ENCODE measurements at regions not wholly inside any gene's neighbourhood (a gene's known extent, or its start where the extent isn't known, plus 50 kb on each side); places are given as distances from the start of the nearest gene placed in this dataset.
A peak's percentile ranks its signal among the peaks of the same experiment; 100 is the strongest.

- H3K79me2 ChIP-seq (ENCODE audit: control insufficient read depth, insufficient read depth, low read length), result no peaks in the 10 kb centered on the region
- no peak overlapping the region for H3K9ac ChIP-seq (ENCODE audit: insufficient read depth, low read length)
- H3K9me3 ChIP-seq (ENCODE audit: control insufficient read depth, insufficient read depth, low read depth, low read length), result no peaks in the 10 kb centered on the region
- peaks cover 7% of the 10 kb centered on the region for H3K4me1 ChIP-seq (ENCODE audit: control insufficient read depth, extremely low read depth, insufficient read depth, low read length)
- DNase-seq (ENCODE audit: low read depth in 2 of 2), result no peak
- no peaks in the 10 kb centered on the region for H3K27me3 ChIP-seq (ENCODE audit: control insufficient read depth, insufficient read depth, low read length)
- H3K4me3 ChIP-seq (replicated peaks in 1 of 4; ENCODE audit: control extremely low read depth in 1 of 4, insufficient read depth in 1 of 4, low read depth in 3 of 4, low read length in 4 of 4), result no peak overlapping the region
- H4K20me1 ChIP-seq (ENCODE audit: control insufficient read depth, extremely low read depth, insufficient read depth, low read length), result no peaks in the 10 kb centered on the region
- no peak overlapping the region for H3K27ac ChIP-seq (ENCODE audit: insufficient read depth, low read length)
- H3K36me3 ChIP-seq (ENCODE audit: control insufficient read depth, insufficient read depth, low read length), result no peaks in the 10 kb centered on the region
- no peak overlapping the region for H2AFZ ChIP-seq (ENCODE audit: low read length)
- TF ChIP-seq EZH2 (IDR thresholded peaks at IDR 0.05; ENCODE audit: low read length, missing control alignments) (no peak), CTCF (conservative IDR thresholded peaks at IDR 0.05 in 1 of 2, IDR thresholded peaks at IDR 0.05 in 1 of 2; ENCODE audit: low read depth in 1 of 2, low read length in 2 of 2) (no peak)
- no peak overlapping the region for H3K4me2 ChIP-seq (ENCODE audit: extremely low read depth, insufficient read depth, low read length)
Measured at GRCh38 chr3:86797946-86798345, 193.0 kb downstream of the VGLL3 start.

GRCh38 chr3:86794361-86795065 lies 196.4 kb downstream of the VGLL3 start:
- Histone ChIP-seq H3K4me2 (ENCODE audit: extremely low read depth, insufficient read depth, low read length) (peak overlapping the region; percentile 82), H2AFZ (ENCODE audit: low read length) (no peak overlapping the region), H3K79me2 (ENCODE audit: control insufficient read depth, insufficient read depth, low read length) (no peaks in the 10 kb centered on the region), H3K36me3 (ENCODE audit: control insufficient read depth, insufficient read depth, low read length) (no peaks in the 10 kb centered on the region), H3K9ac (ENCODE audit: insufficient read depth, low read length) (peak overlapping the region; percentile 57), H3K27ac (ENCODE audit: insufficient read depth, low read length) (peak overlapping the region; percentile 85), H3K4me1 (ENCODE audit: control insufficient read depth, extremely low read depth, insufficient read depth, low read length) (peaks cover 7% of the 10 kb centered on the region), H3K27me3 (ENCODE audit: control insufficient read depth, insufficient read depth, low read length) (no peaks in the 10 kb centered on the region), H3K4me3 (replicated peaks in 1 of 4; ENCODE audit: control extremely low read depth in 1 of 4, insufficient read depth in 1 of 4, low read depth in 3 of 4, low read length in 4 of 4) (peak overlapping the region in 3 of 4 experiments; percentile 6 to 48 (median 32)), H3K9me3 (ENCODE audit: control insufficient read depth, insufficient read depth, low read depth, low read length) (no peaks in the 10 kb centered on the region), H4K20me1 (ENCODE audit: control insufficient read depth, extremely low read depth, insufficient read depth, low read length) (no peaks in the 10 kb centered on the region)
- TF ChIP-seq EZH2 (IDR thresholded peaks at IDR 0.05; ENCODE audit: low read length, missing control alignments), result no peak
- DNase-seq (ENCODE audit: low read depth in 2 of 2), result peak; percentile 40 to 81

- DNase-seq (ENCODE audit: low read depth in 2 of 2), result peak; percentile 98
- Histone ChIP-seq H3K4me1 (ENCODE audit: control insufficient read depth, extremely low read depth, insufficient read depth, low read length) (peaks cover 7% of the 10 kb centered on the region), H3K27ac (ENCODE audit: insufficient read depth, low read length) (peak overlapping the region; percentile 85), H3K4me3 (replicated peaks in 1 of 4; ENCODE audit: control extremely low read depth in 1 of 4, insufficient read depth in 1 of 4, low read depth in 3 of 4, low read length in 4 of 4) (peak overlapping the region in 1 of 4 experiments; percentile 32), H3K9me3 (ENCODE audit: control insufficient read depth, insufficient read depth, low read depth, low read length) (no peaks in the 10 kb centered on the region), H3K36me3 (ENCODE audit: control insufficient read depth, insufficient read depth, low read length) (no peaks in the 10 kb centered on the region), H3K9ac (ENCODE audit: insufficient read depth, low read length) (no peak overlapping the region), H2AFZ (ENCODE audit: low read length) (no peak overlapping the region), H3K79me2 (ENCODE audit: control insufficient read depth, insufficient read depth, low read length) (no peaks in the 10 kb centered on the region), H3K27me3 (ENCODE audit: control insufficient read depth, insufficient read depth, low read length) (no peaks in the 10 kb centered on the region), H4K20me1 (ENCODE audit: control insufficient read depth, extremely low read depth, insufficient read depth, low read length) (no peaks in the 10 kb centered on the region), H3K4me2 (ENCODE audit: extremely low read depth, insufficient read depth, low read length) (peak overlapping the region; percentile 82)
- TF ChIP-seq EZH2 (IDR thresholded peaks at IDR 0.05; ENCODE audit: low read length, missing control alignments), result no peak
Measured at GRCh38 chr3:86793786-86794185, 197.2 kb downstream of the VGLL3 start.

GRCh38 chr3:86792316-86792715 lies 198.6 kb downstream of the VGLL3 start:
- Histone ChIP-seq H3K9ac (ENCODE audit: insufficient read depth, low read length) (no peak overlapping the region), H3K9me3 (ENCODE audit: control insufficient read depth, insufficient read depth, low read depth, low read length) (no peaks in the 10 kb centered on the region), H3K36me3 (ENCODE audit: control insufficient read depth, insufficient read depth, low read length) (no peaks in the 10 kb centered on the region), H3K79me2 (ENCODE audit: control insufficient read depth, insufficient read depth, low read length) (no peaks in the 10 kb centered on the region), H3K27ac (ENCODE audit: insufficient read depth, low read length) (no peak overlapping the region), H3K4me2 (ENCODE audit: extremely low read depth, insufficient read depth, low read length) (no peak overlapping the region), H2AFZ (ENCODE audit: low read length) (no peak overlapping the region), H4K20me1 (ENCODE audit: control insufficient read depth, extremely low read depth, insufficient read depth, low read length) (no peaks in the 10 kb centered on the region), H3K4me3 (replicated peaks in 1 of 4; ENCODE audit: control extremely low read depth in 1 of 4, insufficient read depth in 1 of 4, low read depth in 3 of 4, low read length in 4 of 4) (no peak overlapping the region), H3K4me1 (ENCODE audit: control insufficient read depth, extremely low read depth, insufficient read depth, low read length) (peaks cover 7% of the 10 kb centered on the region), H3K27me3 (ENCODE audit: control insufficient read depth, insufficient read depth, low read length) (no peaks in the 10 kb centered on the region)
- TF ChIP-seq CTCF (conservative IDR thresholded peaks at IDR 0.05 in 1 of 2, IDR thresholded peaks at IDR 0.05 in 1 of 2; ENCODE audit: low read depth in 1 of 2, low read length in 2 of 2) (no peak), EZH2 (IDR thresholded peaks at IDR 0.05; ENCODE audit: low read length, missing control alignments) (no peak)
- peak; percentile 60 to 72 for DNase-seq (ENCODE audit: low read depth in 2 of 2)
